GM10248 (cell line): ENCODE measurements at regions not wholly inside any gene's neighbourhood (a gene's known extent, or its start where the extent isn't known, plus 50 kb on each side); places are given as distances from the start of the nearest gene placed in this dataset.
"Not testable (repeated sequence)": the region's sequence is repeated elsewhere in the genome, so short reads cannot be mapped to it uniquely, and the experiment has no call there.

Source experiments
- CTCF ChIA-PET: fragments of 300-600 bp; sonication (Branson Sonifier 250); formaldehyde crosslinking; extraction: SDS; loops from one replicate; lab custom pipeline; 2021; ENCODE audit warnings: antibody characterized with exemption; lab: Yijun Ruan, JAX
- POLR2A ChIA-PET: fragments of 350-650 bp; sonication (Branson Sonifier 250); formaldehyde crosslinking; extraction: SDS; loops from one replicate; lab custom pipeline; 2020; ENCODE audit warnings: antibody characterized with exemption; lab: Yijun Ruan, JAX
- DNase-seq: peaks from one replicate; pipeline ENCODE4 v3.0.0; 2012; ENCODE audit errors: extremely low spot score
- TF ChIP-seq, protein P1 (sequence below): IDR thresholded peaks from 2 replicates; pipeline ENCODE4 v1.5.1; 2012; ENCODE audit warnings: mild to moderate bottlenecking, low read depth; ENCODE audit errors: extremely low read depth, missing control alignments, control extremely low read depth

- TF ChIP-seq, protein P1, sequence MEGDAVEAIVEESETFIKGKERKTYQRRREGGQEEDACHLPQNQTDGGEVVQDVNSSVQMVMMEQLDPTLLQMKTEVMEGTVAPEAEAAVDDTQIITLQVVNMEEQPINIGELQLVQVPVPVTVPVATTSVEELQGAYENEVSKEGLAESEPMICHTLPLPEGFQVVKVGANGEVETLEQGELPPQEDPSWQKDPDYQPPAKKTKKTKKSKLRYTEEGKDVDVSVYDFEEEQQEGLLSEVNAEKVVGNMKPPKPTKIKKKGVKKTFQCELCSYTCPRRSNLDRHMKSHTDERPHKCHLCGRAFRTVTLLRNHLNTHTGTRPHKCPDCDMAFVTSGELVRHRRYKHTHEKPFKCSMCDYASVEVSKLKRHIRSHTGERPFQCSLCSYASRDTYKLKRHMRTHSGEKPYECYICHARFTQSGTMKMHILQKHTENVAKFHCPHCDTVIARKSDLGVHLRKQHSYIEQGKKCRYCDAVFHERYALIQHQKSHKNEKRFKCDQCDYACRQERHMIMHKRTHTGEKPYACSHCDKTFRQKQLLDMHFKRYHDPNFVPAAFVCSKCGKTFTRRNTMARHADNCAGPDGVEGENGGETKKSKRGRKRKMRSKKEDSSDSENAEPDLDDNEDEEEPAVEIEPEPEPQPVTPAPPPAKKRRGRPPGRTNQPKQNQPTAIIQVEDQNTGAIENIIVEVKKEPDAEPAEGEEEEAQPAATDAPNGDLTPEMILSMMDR = no peak
- no peak for DNase-seq
- POLR2A ChIA-PET = no interaction called here
- CTCF ChIA-PET = no interaction called here
Observed at GRCh38 chr4:60683357-60683756, 516.8 kb upstream of the ADGRL3 start.

DNA sequence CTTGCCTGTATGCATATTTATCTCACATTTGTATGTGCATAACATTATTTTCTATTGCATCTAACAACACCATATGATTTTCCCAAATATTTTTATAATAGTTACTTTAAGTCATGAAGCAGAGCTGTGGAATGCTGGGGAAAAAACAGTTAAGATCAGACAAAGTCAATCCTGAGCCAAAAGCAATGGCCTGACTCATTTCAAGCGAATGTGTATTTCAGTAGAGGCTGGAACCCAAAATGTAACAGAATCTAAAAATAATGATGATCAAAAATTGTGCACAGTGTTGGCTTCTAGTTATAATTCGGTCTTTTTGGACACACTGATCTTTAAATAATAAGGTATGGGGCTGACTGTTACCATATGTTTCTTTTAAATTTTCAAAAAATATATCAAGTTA, 516.2 kb upstream of the ADGRL3 start:
- CTCF ChIA-PET = no interaction called here
- DNase-seq = no peak
- TF ChIP-seq, protein P1 = no peak
- POLR2A ChIA-PET = no interaction called here

GRCh38 chr4:60696062-60696461, 504.1 kb upstream of the ADGRL3 start:
- CTCF ChIA-PET = not testable (repeated sequence)

DNA sequence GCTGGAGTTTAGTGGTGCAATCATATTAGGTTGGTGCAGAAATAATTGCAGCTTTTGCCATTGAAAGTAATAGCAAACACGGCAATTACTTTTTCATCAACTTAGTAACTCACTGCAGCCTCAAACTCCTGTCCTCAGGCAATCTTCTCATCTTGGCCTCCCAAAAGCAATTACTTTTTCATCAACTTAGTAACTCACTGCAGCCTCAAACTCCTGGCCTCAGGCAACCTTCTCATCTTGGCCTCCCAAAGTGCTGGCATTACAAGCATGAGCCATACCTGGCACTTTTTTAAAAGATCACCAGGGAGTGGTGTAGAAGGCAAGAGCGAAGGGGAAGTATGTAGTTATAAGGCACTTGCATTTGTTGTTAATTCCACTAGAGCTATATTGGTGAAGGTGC, 491.1 kb upstream of the ADGRL3 start:
- POLR2A ChIA-PET = no interaction called here
- TF ChIP-seq, protein P1 = no peak
- CTCF ChIA-PET = no interaction called here
- no peak for DNase-seq

More at GRCh38 chr4:60696062-60696461, 504.1 kb upstream of the ADGRL3 start:
- POLR2A ChIA-PET, DNase-seq: not testable (repeated sequence)

- DNase-seq = no peak
- TF ChIP-seq, protein P1 = no peak
- POLR2A ChIA-PET = no interaction called here
- CTCF ChIA-PET = no interaction called here
Observed at GRCh38 chr4:60718874-60719273, 481.3 kb upstream of the ADGRL3 start.

DNA sequence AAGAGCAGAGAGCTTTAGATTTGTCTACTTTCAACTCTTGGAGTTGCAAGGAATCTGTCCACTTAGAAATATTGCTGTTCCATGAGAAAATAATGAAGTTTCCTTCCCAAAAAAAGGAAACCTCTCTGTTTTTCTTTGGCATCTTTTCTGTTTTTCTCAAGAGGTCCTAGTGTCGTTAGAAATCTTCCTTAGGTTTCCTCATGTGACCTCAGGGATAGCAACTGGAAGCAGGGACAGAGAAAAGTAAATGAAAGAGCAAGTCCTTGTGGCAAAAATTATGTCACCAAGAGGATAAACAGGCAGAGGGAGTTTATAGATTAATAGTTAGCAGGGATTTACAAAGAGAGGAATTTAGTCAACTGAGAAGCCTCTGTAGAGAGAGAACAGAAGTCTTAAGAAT, 478.4 kb upstream of the ADGRL3 start:
- TF ChIP-seq, protein P1 = no peak
- ChIA-PET POLR2A (no interaction called here), CTCF (no interaction called here)
- DNase-seq = no peak

DNA sequence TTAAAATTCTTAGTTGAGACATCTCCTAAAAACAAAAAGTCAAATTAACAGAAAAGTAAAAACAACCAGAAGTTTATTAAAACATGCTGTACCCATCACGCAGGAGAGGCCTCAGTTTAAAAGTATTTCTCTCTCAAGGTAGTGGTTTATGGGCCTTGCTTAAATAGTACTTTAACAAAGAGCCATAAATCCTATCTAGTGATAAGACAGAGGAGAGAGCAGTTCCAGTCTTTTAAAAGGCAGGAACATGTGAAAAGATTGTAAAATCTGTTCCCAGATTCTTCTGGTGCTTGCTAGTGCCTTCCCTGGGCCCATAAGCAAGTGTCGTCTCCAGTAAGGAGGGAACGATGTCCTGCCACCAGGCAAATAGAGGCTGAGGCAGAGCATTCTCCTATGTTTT, 476.3 kb upstream of the ADGRL3 start:
- CTCF ChIA-PET = no interaction called here
- no peak for DNase-seq
- TF ChIP-seq, protein P1 = no peak
- POLR2A ChIA-PET = no interaction called here
